PFSK-1 (cell line): ENCODE measurements at regions not wholly inside any gene's neighbourhood (a gene's known extent, or its start where the extent isn't known, plus 50 kb on each side); places are given as distances from the start of the nearest gene placed in this dataset.

Experiments
- FOXP2 ChIP-seq: optimal IDR thresholded peaks from 2 replicates; pipeline ENCODE3; 2011; ENCODE audit warnings: borderline replicate concordance, control low read depth, inconsistent platforms; ENCODE audit not compliant: insufficient read depth; ENCODE audit errors: extremely low read length, extremely low read depth
- POLR2AphosphoS5 ChIP-seq: IDR thresholded peaks from 2 replicates; pipeline ENCODE4 v1.6.1; 2012; ENCODE audit warnings: low read depth, mild to moderate bottlenecking, control low read depth, low read length, moderate library complexity
- REST ChIP-seq, 2 experiments: IDR thresholded peaks; 2 replicates each; pipeline versions ENCODE4 v1.6.1 to v1.8.0; 2011 to 2012; ENCODE audit warnings: low read depth in 2 of 2, low read length in 2 of 2, control low read depth in 1 of 2, inconsistent platforms in 1 of 2, mild to moderate bottlenecking in 1 of 2, moderate library complexity in 1 of 2; ENCODE audit not compliant: insufficient read depth in 1 of 2
- SIN3A ChIP-seq: IDR thresholded peaks from 2 replicates; pipeline ENCODE4 v1.6.1; 2012; ENCODE audit warnings: mild to moderate bottlenecking, low read length, moderate library complexity, borderline replicate concordance; ENCODE audit not compliant: insufficient read depth
- TAF1 ChIP-seq: IDR thresholded peaks from 2 replicates; pipeline ENCODE4 v1.6.1; 2012; ENCODE audit warnings: low read length, control low read depth, borderline replicate concordance; ENCODE audit not compliant: insufficient read depth

DNA sequence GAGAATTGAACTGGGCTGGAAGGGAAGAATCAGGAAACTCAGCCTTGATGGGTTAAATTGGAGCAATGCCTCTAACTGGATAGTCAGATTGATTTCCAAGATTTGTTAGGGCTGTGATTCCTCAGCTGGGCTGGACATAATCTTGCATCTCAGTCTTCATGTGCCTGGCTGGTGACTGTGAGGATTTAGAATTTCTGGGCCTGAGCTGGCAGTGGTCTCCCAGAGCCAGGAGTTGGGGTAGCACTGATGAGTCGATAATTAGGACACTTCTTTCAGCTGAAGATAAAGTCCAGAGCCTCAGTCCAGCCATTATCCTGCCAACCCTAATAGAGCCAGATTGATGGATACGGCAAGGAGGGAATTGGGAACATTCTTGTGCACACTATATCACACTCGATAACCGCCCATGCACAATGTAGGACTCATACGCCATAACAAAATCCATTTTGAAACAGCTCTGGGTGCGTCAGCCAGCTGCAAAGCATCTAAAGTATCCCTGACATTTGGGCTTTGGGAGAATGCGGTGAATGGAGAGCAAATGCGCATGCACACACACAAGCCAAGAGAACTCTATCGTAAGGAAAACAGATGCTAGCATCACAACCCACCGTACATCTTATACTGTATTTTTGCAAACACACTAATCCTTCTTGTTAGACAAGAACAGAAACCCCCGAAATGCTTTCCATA lies 405.1 kb upstream of the KLF4 start:
- no peak for TF ChIP-seq FOXP2

DNA sequence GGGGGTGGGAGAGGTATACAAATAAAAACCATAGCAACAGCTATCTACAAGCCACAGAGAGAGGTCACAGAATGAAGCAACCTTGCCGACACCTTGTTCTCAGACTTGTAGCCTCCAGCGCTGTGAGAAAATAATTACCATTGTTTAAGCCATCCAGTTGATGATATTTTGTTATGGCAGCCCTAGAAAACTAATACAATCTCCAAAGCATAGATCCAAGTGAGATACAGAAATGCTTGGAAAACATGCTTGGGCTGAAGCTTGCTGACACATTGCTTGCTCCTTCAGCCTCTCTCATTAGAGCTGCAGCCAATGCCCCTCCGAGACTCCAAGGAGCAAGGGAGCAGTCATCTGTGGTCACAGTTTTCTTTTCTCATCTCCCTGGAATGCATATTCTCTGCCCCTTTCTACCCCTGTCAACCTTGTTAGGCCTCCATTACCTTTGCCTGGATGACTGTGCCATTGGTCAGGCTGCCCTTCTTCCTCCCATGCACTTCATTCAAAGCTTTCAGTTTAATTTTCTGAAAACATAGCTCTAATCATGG lies 401.4 kb upstream of the KLF4 start:
- TF ChIP-seq POLR2AphosphoS5 (no peak), SIN3A (no peak), REST (IDR thresholded peaks at IDR 0.05; ENCODE audit: insufficient read depth in 1 of 2, low read depth in 2 of 2, low read length in 2 of 2) (no peak), FOXP2 (no peak), TAF1 (no peak)

GRCh38 chr9:107888773-107889227 lies 399.2 kb upstream of the KLF4 start:
- TF ChIP-seq SIN3A, result no peak
- no peak for TF ChIP-seq POLR2AphosphoS5
- TF ChIP-seq TAF1, result no peak
- no peak for TF ChIP-seq FOXP2
- no peak for TF ChIP-seq REST (IDR thresholded peaks at IDR 0.05; ENCODE audit: insufficient read depth in 1 of 2, low read depth in 2 of 2, low read length in 2 of 2)

- TF ChIP-seq REST (IDR thresholded peaks at IDR 0.05; ENCODE audit: insufficient read depth in 1 of 2, low read depth in 2 of 2, low read length in 2 of 2), result no peak
- TF ChIP-seq TAF1, result no peak
- TF ChIP-seq SIN3A, result no peak
- TF ChIP-seq POLR2AphosphoS5, result no peak
- no peak for TF ChIP-seq FOXP2
These were observed 397.3 kb upstream of the KLF4 start for GRCh38 chr9:107886826-107887225.

DNA sequence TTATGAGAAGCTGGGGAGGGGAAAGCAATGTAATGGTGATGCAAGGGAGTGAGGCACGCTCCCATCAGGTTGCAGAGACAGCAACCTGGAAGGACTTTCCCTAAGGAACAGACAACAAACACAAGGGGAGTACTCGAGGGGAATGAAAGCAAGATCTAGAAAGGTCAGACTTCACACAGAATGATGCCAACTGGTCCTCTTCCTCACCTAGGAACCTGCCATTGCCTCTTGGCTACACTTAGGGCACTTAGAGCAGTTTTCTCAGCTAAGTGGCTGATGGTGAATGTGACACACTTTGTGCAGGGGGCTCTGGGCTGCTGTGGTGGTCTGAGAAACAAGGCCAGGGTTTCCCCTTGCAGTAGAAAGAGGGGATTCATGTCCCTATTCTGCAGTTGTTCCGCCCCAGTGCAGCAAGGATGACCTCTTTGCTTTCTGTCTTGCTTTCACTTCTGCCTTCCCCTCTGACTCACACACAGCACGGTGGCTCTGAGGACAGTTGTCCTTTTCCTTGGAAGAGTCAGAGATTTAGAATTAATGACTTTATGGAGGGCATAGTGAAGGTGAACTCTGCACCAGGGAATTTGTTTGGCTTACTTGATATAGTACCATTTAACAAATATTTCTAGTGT lies 394.0 kb upstream of the KLF4 start:
- no peak for TF ChIP-seq TAF1
- no peak for TF ChIP-seq FOXP2
- no peak for TF ChIP-seq POLR2AphosphoS5
- TF ChIP-seq REST (IDR thresholded peaks at IDR 0.05; ENCODE audit: insufficient read depth in 1 of 2, low read depth in 2 of 2, low read length in 2 of 2), result no peak
- no peak for TF ChIP-seq SIN3A
